HG03280 (cell line): ENCODE measurements at regions not wholly inside any gene's neighbourhood (a gene's known extent, or its start where the extent isn't known, plus 50 kb on each side); places are given as distances from the start of the nearest gene placed in this dataset.

Experiments
- ATAC-seq: cut with Tn5 transposase; IDR thresholded peaks from one replicate; pipeline ENCODE4 v1.9.1; 2021; ENCODE audit warnings: mild to moderate bottlenecking, moderate library complexity; ENCODE audit not compliant: unreplicated experiment

GRCh38 chr12:75974323-75975187, 57.0 kb downstream of the PHLDA1 start:
- ATAC-seq: no peak

DNA sequence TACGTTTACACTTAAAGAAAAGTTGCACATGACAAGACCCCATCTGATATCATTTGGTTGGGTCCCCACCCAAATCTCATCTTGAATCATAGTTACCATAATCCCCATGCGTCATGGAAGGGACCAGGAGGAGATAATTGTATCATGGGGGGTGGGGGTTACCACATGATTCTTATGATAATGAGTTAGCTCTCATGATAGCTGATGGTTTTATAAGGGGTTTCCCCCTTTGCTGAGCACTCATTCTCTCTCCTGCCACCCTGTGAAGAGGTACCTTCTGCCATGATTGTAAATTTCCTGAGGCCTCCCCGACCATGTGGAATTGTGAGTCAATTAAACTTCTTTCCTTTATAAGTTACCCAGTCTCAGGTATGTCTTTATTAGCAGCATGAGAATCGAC, 60.3 kb downstream of the PHLDA1 start:
- ATAC-seq: no peak

- no peak for ATAC-seq
These were observed 61.3 kb downstream of the PHLDA1 start for GRCh38 chr12:75970310-75970709.

DNA sequence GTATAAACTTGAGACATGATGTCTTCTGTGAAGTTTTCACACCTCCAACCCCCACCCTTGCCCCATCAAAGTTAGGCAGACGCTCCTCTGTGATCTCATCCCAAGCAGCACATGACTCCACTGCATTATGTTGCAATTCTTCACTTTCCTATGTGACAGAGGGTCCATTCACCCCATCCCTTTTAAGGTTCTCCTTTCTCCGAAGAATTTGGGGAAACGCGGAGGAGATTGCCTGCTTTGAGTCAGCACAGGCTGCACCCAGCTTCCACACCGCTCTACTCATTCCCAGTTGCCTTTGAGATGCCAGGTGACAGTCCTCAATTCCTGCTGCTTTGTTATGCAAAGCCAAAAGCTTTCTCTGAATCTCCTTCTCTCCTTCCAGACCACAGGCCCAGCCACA, 61.8 kb downstream of the PHLDA1 start:
- no peak for ATAC-seq

DNA sequence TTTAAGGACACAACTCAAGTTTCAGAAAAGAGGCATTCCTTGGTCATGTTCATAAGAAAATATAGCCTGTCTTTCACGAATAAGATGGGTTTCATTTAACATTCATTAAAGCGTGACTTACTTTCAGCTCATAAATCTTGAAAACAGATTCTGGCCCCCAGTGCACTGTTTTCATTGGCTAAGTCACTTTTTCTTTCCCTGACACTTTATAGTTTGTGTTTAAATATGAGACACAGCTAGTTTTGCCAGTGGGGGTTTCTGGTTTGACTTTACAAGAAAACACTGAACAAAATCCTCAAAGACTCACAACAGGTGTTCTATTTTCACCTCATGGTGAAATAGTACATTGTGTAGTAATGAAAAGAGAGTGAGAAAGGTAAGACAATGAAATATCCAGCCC, 65.9 kb downstream of the PHLDA1 start:
- no peak for ATAC-seq

DNA sequence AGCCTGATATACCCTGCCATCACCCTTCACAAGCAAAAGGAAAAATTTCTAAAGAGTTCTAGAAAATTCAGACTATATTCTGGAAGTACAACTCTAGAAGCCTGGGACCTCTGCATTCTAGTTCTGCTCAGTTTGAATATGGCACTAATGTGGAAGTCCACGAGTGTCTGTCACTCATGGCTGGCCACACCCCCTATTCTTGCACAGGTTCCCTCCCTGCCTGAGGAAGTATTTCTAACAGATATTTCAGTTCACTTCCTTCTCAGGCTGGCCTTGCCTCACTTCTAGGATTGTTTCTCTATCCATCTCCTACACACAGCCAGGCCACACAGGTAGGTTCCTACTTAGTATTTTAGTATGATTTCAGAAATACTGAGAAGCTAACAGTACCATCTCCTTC, 67.4 kb downstream of the PHLDA1 start:
- no peak for ATAC-seq

DNA sequence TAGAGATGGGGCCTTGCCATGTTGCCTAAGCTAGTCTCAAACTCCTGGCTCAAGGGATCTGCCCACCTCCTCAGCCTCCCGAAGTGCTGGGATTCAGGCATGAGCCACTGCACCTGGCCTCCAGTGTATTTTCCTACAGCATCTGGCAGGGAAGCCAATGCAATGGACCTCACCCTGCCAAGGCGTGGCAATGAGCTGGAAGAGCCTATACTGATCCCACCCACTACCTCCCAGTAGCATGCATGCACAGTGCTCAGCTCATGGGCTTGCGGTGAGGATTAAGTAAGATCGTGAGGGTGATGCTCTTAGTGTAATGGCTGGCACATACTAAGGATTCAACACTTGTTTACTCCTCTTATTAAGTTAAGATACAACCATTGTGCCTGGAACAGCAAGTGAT, 69.7 kb downstream of the PHLDA1 start:
- ATAC-seq: no peak

- no peak for ATAC-seq
These were observed 70.5 kb downstream of the PHLDA1 start for GRCh38 chr12:75960954-75961661.

DNA sequence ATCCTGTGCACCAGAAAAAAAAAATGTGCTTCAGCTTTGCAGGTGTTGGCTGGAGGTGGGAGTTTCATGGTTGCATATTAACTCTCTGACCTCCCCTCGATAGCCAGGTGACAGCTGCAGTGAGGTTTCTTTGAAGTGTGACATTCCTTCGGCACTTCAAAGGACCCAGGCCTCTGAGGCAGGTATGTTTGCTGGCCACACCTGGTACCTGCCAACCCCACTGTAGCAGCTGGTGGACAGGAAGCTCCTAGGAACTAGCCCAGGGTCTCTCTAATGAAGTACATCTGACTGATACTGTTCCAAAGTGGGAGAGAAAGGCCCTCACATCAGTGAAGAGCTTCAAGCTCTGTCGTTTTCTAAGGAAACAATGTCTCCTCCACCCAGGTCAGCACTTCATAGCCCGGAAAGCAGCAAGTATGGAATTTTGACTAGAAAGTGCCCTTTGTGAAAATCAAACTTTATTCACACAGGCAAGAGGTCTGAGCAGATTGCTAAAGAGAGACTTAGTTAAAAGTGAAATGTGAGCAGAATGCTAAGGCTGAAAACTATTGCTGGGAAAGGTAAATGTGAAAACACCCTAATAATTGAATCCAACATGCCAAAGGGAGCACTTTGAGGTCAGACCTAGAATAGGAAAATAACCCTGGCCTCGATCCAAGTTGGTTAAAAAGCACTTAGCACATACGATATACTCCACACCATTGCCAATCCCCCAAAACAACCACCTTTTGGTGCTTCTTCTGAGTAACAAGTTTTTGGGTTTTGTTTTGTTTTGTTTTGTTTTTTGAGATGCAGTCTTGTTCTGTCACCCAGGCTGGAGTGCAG, 71.3 kb downstream of the PHLDA1 start:
- no peak for ATAC-seq

GRCh38 chr12:75959506-75959905, 72.1 kb downstream of the PHLDA1 start:
- ATAC-seq: no peak

DNA sequence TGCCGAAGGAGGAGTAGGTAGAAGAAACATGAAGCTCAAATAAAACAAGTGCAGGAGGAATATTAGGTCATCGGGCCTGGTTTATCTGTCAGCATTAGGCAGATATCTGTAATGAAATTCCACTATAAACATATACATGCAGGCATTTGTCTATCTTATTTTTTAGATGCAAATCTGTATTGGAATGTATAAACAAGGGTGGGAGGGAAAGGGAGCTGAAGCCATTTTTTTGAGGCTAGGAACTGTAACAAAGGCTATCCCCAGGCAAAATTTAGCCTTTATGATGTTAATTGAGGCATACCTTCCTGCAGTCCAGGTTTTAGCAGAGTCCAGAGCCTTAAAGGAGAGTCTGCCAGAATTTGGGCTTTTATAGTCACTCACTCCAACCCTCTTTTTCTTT, 72.5 kb downstream of the PHLDA1 start:
- ATAC-seq: no peak

- ATAC-seq: no peak
These were observed 76.3 kb downstream of the PHLDA1 start for GRCh38 chr12:75955251-75955650.

- ATAC-seq: no peak
These were observed 76.8 kb downstream of the PHLDA1 start for GRCh38 chr12:75954749-75955148.

GRCh38 chr12:75954041-75954440, 77.5 kb downstream of the PHLDA1 start:
- ATAC-seq: no peak

- no peak for ATAC-seq
These were observed 78.2 kb downstream of the PHLDA1 start for GRCh38 chr12:75953312-75953906.

DNA sequence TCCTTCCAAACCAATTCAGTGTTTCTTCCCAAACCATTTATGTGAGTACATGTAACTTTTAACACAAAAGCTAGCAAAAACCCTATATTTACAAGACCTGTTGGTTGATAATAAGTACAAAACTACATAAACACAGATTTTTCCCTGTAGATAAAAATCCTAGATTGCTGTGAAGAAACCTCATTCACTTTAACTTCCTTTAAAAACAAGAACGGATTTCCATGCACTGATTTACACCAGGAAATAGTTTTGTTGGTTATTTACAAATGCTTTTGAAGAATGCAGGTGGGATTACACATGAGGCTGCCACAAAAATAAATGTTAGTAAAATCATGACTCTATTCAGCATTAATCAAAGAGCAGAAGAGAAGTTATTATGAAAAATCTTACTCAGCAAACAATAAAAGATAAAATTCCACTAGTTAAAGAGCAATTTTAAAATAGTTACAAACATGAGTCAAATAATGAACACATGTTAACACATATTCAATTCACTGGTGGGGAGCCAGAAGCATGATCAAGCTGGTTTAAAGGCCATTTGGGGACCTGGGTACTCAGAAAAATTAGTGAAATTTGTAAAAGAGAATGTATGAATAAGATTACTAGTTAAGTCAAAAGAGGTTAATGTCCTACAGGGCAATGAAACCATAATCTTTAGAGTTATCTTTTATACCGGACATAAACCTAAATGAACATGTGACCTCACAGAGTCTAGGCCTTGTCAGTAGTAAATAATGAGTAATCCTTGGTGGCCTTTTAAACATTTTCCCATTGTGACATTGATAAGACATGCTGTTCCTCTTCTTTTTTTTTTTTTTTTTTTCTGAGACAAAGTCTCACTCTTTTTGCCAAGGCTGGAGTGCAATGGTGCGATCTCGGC, 79.9 kb downstream of the PHLDA1 start:
- no peak for ATAC-seq

- no peak for ATAC-seq
These were observed 84.3 kb downstream of the PHLDA1 start for GRCh38 chr12:75947156-75947723.

DNA sequence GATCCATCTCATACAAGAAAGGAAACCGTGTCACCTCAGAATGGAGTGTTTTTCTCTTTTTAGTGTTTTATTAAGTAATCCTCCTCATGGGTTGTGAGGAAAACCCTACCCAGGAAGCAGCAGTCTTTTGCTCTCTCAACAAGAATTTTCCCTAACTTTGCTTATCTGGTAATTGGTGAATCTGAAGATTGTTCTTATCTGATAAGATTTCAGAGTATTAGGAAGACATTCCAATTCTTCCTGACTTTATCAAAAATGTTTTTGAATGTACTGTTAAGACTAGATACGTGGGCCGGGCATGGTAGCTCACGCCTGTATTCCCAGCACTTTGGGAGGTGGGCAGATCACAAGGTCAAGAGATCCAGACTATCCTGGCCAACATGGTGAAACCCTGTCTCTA, 86.0 kb downstream of the PHLDA1 start:
- ATAC-seq: no peak

- ATAC-seq: no peak
These were observed 86.6 kb downstream of the PHLDA1 start for GRCh38 chr12:75944905-75945432.
